Gastrocnemius medialis (tissue), 4 donors: ENCODE measurements at regions not wholly inside any gene's neighbourhood (a gene's known extent, or its start where the extent isn't known, plus 50 kb on each side); places are given as distances from the start of the nearest gene placed in this dataset.

Experiments
- POLR2A ChIP-seq, 2 donors: fragments of 450-650 bp; IDR thresholded peaks; one replicate each; pipeline ENCODE4 v1.6.1; 2017; ENCODE audit warnings: antibody characterized with exemption in 2 of 2, mild to moderate bottlenecking in 2 of 2, moderate library complexity in 2 of 2
- TF ChIP-seq, protein P1 (sequence below), 5 experiments: fragments of 450-650 bp in 3 of 5; fragments of 200-600 bp in 2 of 5; sonication (generic) in 2 of 5; IDR thresholded peaks in 4 of 5; conservative IDR thresholded peaks in 1 of 5; 1 replicate in 4 of 5; 2 replicates in 1 of 5; pipeline ENCODE4 v1.5.1; 2016 to 2019; ENCODE audit warnings: antibody characterized with exemption in 5 of 5, mild to moderate bottlenecking in 3 of 5, moderate library complexity in 3 of 5

DNA sequence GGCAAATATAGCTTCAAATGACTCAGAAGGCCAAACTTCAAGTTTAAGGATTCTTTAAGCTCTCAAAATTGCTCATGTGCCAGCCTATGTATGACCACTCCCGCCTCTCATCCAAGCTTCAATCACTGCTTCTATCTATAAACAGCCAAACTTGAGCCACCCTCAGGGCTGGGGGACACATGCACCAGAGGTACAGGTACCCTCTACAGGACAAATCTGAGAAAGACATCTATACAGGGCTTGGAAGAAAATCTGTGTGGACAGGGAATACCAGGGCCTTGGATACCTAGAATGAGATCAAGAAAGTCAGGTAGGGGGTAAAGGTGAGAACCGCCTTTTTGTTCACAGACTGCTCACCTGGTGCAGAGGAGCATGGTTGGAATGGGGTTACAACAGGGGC lies 217.9 kb downstream of the ATPSCKMT start:
- TF ChIP-seq POLR2A (IDR thresholded peaks at IDR 0.05): no peak
- TF ChIP-seq, protein P1, sequence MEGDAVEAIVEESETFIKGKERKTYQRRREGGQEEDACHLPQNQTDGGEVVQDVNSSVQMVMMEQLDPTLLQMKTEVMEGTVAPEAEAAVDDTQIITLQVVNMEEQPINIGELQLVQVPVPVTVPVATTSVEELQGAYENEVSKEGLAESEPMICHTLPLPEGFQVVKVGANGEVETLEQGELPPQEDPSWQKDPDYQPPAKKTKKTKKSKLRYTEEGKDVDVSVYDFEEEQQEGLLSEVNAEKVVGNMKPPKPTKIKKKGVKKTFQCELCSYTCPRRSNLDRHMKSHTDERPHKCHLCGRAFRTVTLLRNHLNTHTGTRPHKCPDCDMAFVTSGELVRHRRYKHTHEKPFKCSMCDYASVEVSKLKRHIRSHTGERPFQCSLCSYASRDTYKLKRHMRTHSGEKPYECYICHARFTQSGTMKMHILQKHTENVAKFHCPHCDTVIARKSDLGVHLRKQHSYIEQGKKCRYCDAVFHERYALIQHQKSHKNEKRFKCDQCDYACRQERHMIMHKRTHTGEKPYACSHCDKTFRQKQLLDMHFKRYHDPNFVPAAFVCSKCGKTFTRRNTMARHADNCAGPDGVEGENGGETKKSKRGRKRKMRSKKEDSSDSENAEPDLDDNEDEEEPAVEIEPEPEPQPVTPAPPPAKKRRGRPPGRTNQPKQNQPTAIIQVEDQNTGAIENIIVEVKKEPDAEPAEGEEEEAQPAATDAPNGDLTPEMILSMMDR (IDR thresholded peaks at IDR 0.05 in 4 of 5, conservative IDR thresholded peaks at IDR 0.05 in 1 of 5): no peak
